GM20431 (cell line): ENCODE measurements at regions not wholly inside any gene's neighbourhood (a gene's known extent, or its start where the extent isn't known, plus 50 kb on each side); places are given as distances from the start of the nearest gene placed in this dataset.

Experiments used
- in situ Hi-C: fragments of 300-500 bp; cut with MseI, MboI; formaldehyde crosslinking; loops from one replicate; pipeline ENCODE4 v1.15.0; 2020; ENCODE audit warnings: low sequenced_read_pairs; ENCODE audit not compliant: unreplicated experiment

- in situ Hi-C loops = loop anchor here (25.0 kb wide), 1 partner anchor 487 kb away; no protein-coding TSS in a partner anchor
These were observed 56.8 kb upstream of the CHST11 start for GRCh38 chr12:104399740-104400612.

- in situ Hi-C loops = no loop called here
These were observed 54.1 kb upstream of the CHST11 start for GRCh38 chr12:104402630-104403029.

- in situ Hi-C loops = no loop called here
These were observed 52.0 kb upstream of the CHST11 start for GRCh38 chr12:104404781-104405180.

GRCh38 chr12:104406164-104406563 lies 50.6 kb upstream of the CHST11 start:
- in situ Hi-C loops = no loop called here
